Calu3 (cell line): ENCODE measurements at regions not wholly inside any gene's neighbourhood (a gene's known extent, or its start where the extent isn't known, plus 50 kb on each side); places are given as distances from the start of the nearest gene placed in this dataset.
"Not testable (repeated sequence)": the region's sequence is repeated elsewhere in the genome, so short reads cannot be mapped to it uniquely, and the experiment has no call there.

Experiments
- BruUV-seq: library from RNA; stranded (reverse); fragments of 400-500 nt; replicated peaks from 2 replicates; lab custom pipeline; 2021; lab: Mats Ljungman, UMichigan
- CTCF ChIA-PET: fragments of 300-600 bp; sonication (Branson Sonifier 250); formaldehyde crosslinking; loops from one replicate; lab custom pipeline; 2022; ENCODE audit warnings: antibody characterized with exemption; lab: Charles Lee
- DNase-seq: peaks from one replicate; pipeline ENCODE4 v3.0.0; 2022
- H3K27ac Mint-ChIP-seq: one replicate; pipeline ENCODE4 v1.8.0; 2022; ENCODE audit warnings: mixed read lengths; ENCODE audit not compliant: unreplicated experiment
- H3K27me3 Mint-ChIP-seq: one replicate; pipeline ENCODE4 v1.8.0; 2022; ENCODE audit warnings: mixed read lengths; ENCODE audit not compliant: unreplicated experiment
- H3K36me3 Mint-ChIP-seq: one replicate; pipeline ENCODE4 v1.8.0; 2022; ENCODE audit warnings: mild to moderate bottlenecking, moderate library complexity, mixed read lengths; ENCODE audit not compliant: insufficient read depth, unreplicated experiment
- H3K4me1 Mint-ChIP-seq: one replicate; pipeline ENCODE4 v1.8.0; 2022; ENCODE audit warnings: mild to moderate bottlenecking, low read depth, mixed read lengths; ENCODE audit not compliant: unreplicated experiment
- H3K4me3 Mint-ChIP-seq: one replicate; pipeline ENCODE4 v1.8.0; 2022; ENCODE audit warnings: mild to moderate bottlenecking, low read depth, moderate library complexity, mixed read lengths; ENCODE audit not compliant: unreplicated experiment
- H3K9me3 Mint-ChIP-seq: one replicate; pipeline ENCODE4 v1.8.0; 2022; ENCODE audit warnings: low read depth, mixed read lengths; ENCODE audit not compliant: unreplicated experiment
- intact Hi-C: fragments of 100-400 bp; cut with micrococcal nuclease; formaldehyde crosslinking; loops from one replicate; pipeline ENCODE4 v1.10.0; 2022; ENCODE audit not compliant: unreplicated experiment
- TF ChIP-seq, protein P1 (sequence below): fragments of 200-600 bp; IDR thresholded peaks from one replicate; pipeline ENCODE4 v1.8.0; 2022; ENCODE audit warnings: antibody characterized with exemption; ENCODE audit not compliant: unreplicated experiment

- intact Hi-C loops = no loop called here
- CTCF ChIA-PET = interaction anchor here (0.6 kb wide), 1 partner anchor 608 kb away, joined by 3 read pairs; no protein-coding TSS in a partner anchor
- no peak for DNase-seq
- peaks cover 35% of the 10 kb centered on the region for H3K4me1 Mint-ChIP-seq
- TF ChIP-seq, protein P1, sequence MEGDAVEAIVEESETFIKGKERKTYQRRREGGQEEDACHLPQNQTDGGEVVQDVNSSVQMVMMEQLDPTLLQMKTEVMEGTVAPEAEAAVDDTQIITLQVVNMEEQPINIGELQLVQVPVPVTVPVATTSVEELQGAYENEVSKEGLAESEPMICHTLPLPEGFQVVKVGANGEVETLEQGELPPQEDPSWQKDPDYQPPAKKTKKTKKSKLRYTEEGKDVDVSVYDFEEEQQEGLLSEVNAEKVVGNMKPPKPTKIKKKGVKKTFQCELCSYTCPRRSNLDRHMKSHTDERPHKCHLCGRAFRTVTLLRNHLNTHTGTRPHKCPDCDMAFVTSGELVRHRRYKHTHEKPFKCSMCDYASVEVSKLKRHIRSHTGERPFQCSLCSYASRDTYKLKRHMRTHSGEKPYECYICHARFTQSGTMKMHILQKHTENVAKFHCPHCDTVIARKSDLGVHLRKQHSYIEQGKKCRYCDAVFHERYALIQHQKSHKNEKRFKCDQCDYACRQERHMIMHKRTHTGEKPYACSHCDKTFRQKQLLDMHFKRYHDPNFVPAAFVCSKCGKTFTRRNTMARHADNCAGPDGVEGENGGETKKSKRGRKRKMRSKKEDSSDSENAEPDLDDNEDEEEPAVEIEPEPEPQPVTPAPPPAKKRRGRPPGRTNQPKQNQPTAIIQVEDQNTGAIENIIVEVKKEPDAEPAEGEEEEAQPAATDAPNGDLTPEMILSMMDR = no peak
- H3K27me3 Mint-ChIP-seq = no peaks in the 10 kb centered on the region
- no peak overlapping the region for H3K27ac Mint-ChIP-seq
- H3K36me3 Mint-ChIP-seq = no peaks in the 10 kb centered on the region
- no TSS peak for BruUV-seq
- no peak overlapping the region for H3K4me3 Mint-ChIP-seq
- H3K9me3 Mint-ChIP-seq = no peaks in the 10 kb centered on the region
These were observed 227.8 kb upstream of the RBBP8 start for GRCh38 chr18:22705328-22705727.

- H3K4me3 Mint-ChIP-seq, intact Hi-C loops: not testable (repeated sequence)
These were observed 227.1 kb upstream of the RBBP8 start for GRCh38 chr18:22706025-22706424.

DNA sequence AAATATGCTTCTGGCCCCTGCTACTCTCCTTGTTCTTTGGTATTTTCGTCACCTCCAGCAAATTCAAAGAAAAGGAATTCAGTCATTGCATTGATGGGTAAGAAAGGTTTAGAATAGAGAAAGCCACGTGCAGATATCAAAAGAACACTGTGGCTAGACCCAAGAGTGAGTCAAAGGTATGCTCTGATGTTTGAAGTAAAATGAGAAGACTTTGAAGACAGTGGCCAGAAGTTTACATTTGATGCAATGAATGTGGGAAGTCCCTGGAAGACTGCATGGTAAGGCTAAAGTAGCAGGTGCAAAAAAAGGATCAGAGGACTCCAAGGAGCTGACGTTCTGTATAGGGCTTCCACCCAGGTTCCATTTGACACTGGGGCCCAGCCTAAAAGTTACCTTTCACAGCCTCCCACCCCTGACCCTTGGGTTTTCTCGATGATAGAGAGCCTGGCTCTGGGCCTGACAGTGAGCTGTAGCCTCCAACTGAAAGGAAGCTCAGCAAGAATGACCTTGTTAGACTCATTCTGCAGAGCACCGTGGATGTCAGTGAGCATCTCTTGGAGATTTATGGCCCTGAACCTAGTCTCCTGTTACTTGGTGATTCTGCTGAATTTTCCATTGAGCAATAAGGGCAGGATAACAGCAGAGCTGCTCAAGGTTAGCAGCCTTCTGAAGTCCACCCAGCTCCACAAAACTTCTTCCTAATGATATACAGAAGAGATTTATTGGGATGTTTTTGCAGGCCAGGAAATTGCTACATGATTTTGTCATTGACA is 223.7 kb upstream of the RBBP8 start:
- TF ChIP-seq, protein P1 = no peak
- Mint-ChIP-seq H3K4me3 (no peak overlapping the region), H3K27ac (no peak overlapping the region), H3K9me3 (no peaks in the 10 kb centered on the region), H3K36me3 (peaks cover 5% of the 10 kb centered on the region), H3K4me1 (peaks cover 44% of the 10 kb centered on the region), H3K27me3 (no peaks in the 10 kb centered on the region)
- DNase-seq = no peak
- no TSS peak for BruUV-seq
- intact Hi-C loops = loop anchor here (10.0 kb wide), 5 partner anchors 45 to 805 kb away; no protein-coding TSS in a partner anchor
- CTCF ChIA-PET = no interaction called here

More at GRCh38 chr18:22706025-22706424, 227.1 kb upstream of the RBBP8 start:
- H3K27ac Mint-ChIP-seq, H3K9me3 Mint-ChIP-seq, H3K27me3 Mint-ChIP-seq, CTCF ChIA-PET, H3K36me3 Mint-ChIP-seq, DNase-seq, BruUV-seq: not testable (repeated sequence)
- H3K4me1 Mint-ChIP-seq = peaks cover 42% of the 10 kb centered on the region

- no TSS peak for BruUV-seq
- Mint-ChIP-seq H3K9me3 (no peaks in the 10 kb centered on the region), H3K4me3 (peak overlapping the region; percentile 74), H3K36me3 (peaks cover 5% of the 10 kb centered on the region), H3K27me3 (no peaks in the 10 kb centered on the region), H3K27ac (peak overlapping the region; percentile 70), H3K4me1 (peaks cover 43% of the 10 kb centered on the region)
- TF ChIP-seq, protein P1 = no peak
- CTCF ChIA-PET = interaction anchor here (0.6 to 1.8 kb wide), 4 partner anchors 148 to 1002 kb away, joined by 3 to 5 read pairs (median 4); no protein-coding TSS in a partner anchor
- intact Hi-C loops = loop anchor here (10.0 kb wide), 5 partner anchors 46 to 806 kb away; no protein-coding TSS in a partner anchor
- no peak for DNase-seq
These were observed 222.4 kb upstream of the RBBP8 start for GRCh38 chr18:22710673-22711191.
